ENCODE measurements at regions not wholly inside any gene's neighbourhood (a gene's known extent, or its start where the extent isn't known, plus 50 kb on each side); places are given as distances from the start of the nearest gene placed in this dataset.

- no peak for TF ChIP-seq POLR2A (IDR thresholded peaks at IDR 0.05)
- TF ChIP-seq CTCF (IDR thresholded peaks at IDR 0.05), result no peak
Measured at GRCh38 chr4:97500423-97500822, 642.9 kb downstream of the STPG2 start.
